ENCODE measurements at regions not wholly inside any gene's neighbourhood (a gene's known extent, or its start where the extent isn't known, plus 50 kb on each side); places are given as distances from the start of the nearest gene placed in this dataset.
A peak's percentile ranks its signal among the peaks of the same experiment; 100 is the strongest.

- H3K9me2 ChIP-seq (replicated peaks; ENCODE audit: control insufficient read depth, low read length): no peaks in the 10 kb centered on the region
- H3K36me3 ChIP-seq (ENCODE audit: control insufficient read depth, low read length): no peaks in the 10 kb centered on the region
- no peak overlapping the region for H3K4me3 ChIP-seq (ENCODE audit: low read length)
- H3K27me3 ChIP-seq (ENCODE audit: control insufficient read depth, low read length): no peaks in the 10 kb centered on the region
- peak overlapping the region; percentile 6 for H3K4me2 ChIP-seq (ENCODE audit: low read length)
- H3K4me1 ChIP-seq (ENCODE audit: control insufficient read depth, low read length): peaks cover 37% of the 10 kb centered on the region
- H3K79me2 ChIP-seq (ENCODE audit: control insufficient read depth, low read length): no peaks in the 10 kb centered on the region
- TF ChIP-seq EZH2phosphoT487 (IDR thresholded peaks at IDR 0.05; ENCODE audit: borderline replicate concordance, low read length) (no peak), CTCF (IDR thresholded peaks at IDR 0.05; ENCODE audit: low read depth, low read length, poor library complexity, severe bottlenecking) (no peak)
- no peaks in the 10 kb centered on the region for H4K20me1 ChIP-seq (ENCODE audit: control insufficient read depth, insufficient read depth, low read depth, low read length)
- no peak overlapping the region for H3K27ac ChIP-seq (ENCODE audit: low read depth, low read length)
- H3K9me3 ChIP-seq (ENCODE audit: control insufficient read depth, insufficient read depth, low read length): no peaks in the 10 kb centered on the region
- H3F3A ChIP-seq (ENCODE audit: control insufficient read depth, insufficient read depth): no peaks in the 10 kb centered on the region
Observed at GRCh38 chr18:10265560-10266333, 188.7 kb upstream of the APCDD1 start.

GRCh38 chr18:10266334-10266590 lies 188.2 kb upstream of the APCDD1 start:
- no peaks in the 10 kb centered on the region for H3K9me3 ChIP-seq (ENCODE audit: control insufficient read depth, insufficient read depth, low read length)
- H3K9me2 ChIP-seq (replicated peaks; ENCODE audit: control insufficient read depth, low read length): no peaks in the 10 kb centered on the region
- no peak overlapping the region for H3K4me3 ChIP-seq (ENCODE audit: low read length)
- no peaks in the 10 kb centered on the region for H3K36me3 ChIP-seq (ENCODE audit: control insufficient read depth, low read length)
- H3K27me3 ChIP-seq (ENCODE audit: control insufficient read depth, low read length): no peaks in the 10 kb centered on the region
- no peak overlapping the region for H3K27ac ChIP-seq (ENCODE audit: low read depth, low read length)
- H3F3A ChIP-seq (ENCODE audit: control insufficient read depth, insufficient read depth): no peaks in the 10 kb centered on the region
- H3K79me2 ChIP-seq (ENCODE audit: control insufficient read depth, low read length): no peaks in the 10 kb centered on the region
- H4K20me1 ChIP-seq (ENCODE audit: control insufficient read depth, insufficient read depth, low read depth, low read length): no peaks in the 10 kb centered on the region
- H3K4me2 ChIP-seq (ENCODE audit: low read length): no peak overlapping the region
- peaks cover 35% of the 10 kb centered on the region for H3K4me1 ChIP-seq (ENCODE audit: control insufficient read depth, low read length)
- TF ChIP-seq EZH2phosphoT487 (IDR thresholded peaks at IDR 0.05; ENCODE audit: borderline replicate concordance, low read length) (no peak), CTCF (IDR thresholded peaks at IDR 0.05; ENCODE audit: low read depth, low read length, poor library complexity, severe bottlenecking) (no peak)

- H3K36me3 ChIP-seq (ENCODE audit: control insufficient read depth, low read length): no peaks in the 10 kb centered on the region
- H4K20me1 ChIP-seq (ENCODE audit: control insufficient read depth, insufficient read depth, low read depth, low read length): no peaks in the 10 kb centered on the region
- no peak overlapping the region for H3K4me2 ChIP-seq (ENCODE audit: low read length)
- no peaks in the 10 kb centered on the region for H3K9me2 ChIP-seq (replicated peaks; ENCODE audit: control insufficient read depth, low read length)
- H3K4me1 ChIP-seq (ENCODE audit: control insufficient read depth, low read length): peaks cover 17% of the 10 kb centered on the region
- H3K79me2 ChIP-seq (ENCODE audit: control insufficient read depth, low read length): no peaks in the 10 kb centered on the region
- no peak for TF ChIP-seq EZH2phosphoT487 (IDR thresholded peaks at IDR 0.05; ENCODE audit: borderline replicate concordance, low read length)
- TF ChIP-seq CTCF (IDR thresholded peaks at IDR 0.05; ENCODE audit: low read depth, low read length, poor library complexity, severe bottlenecking): no peak
- no peak overlapping the region for H3K27ac ChIP-seq (ENCODE audit: low read depth, low read length)
- no peaks in the 10 kb centered on the region for H3F3A ChIP-seq (ENCODE audit: control insufficient read depth, insufficient read depth)
- no peaks in the 10 kb centered on the region for H3K9me3 ChIP-seq (ENCODE audit: control insufficient read depth, insufficient read depth, low read length)
- no peaks in the 10 kb centered on the region for H3K27me3 ChIP-seq (ENCODE audit: control insufficient read depth, low read length)
- no peak overlapping the region for H3K4me3 ChIP-seq (ENCODE audit: low read length)
Observed at GRCh38 chr18:10269261-10269660, 185.2 kb upstream of the APCDD1 start.
